RWPE2 (cell line): ENCODE measurements at regions not wholly inside any gene's neighbourhood (a gene's known extent, or its start where the extent isn't known, plus 50 kb on each side); places are given as distances from the start of the nearest gene placed in this dataset.

ENCODE experiments used
- ATAC-seq: fragments of 200-7000 bp; cut with Tn5 transposase; 3 replicates; pipeline ENCODE4 v1.9.1; 2021; ENCODE audit warnings: low read depth
- DNase-seq: peaks from one replicate; pipeline ENCODE4 v3.0.0-alpha.2; 2020; ENCODE audit warnings: low spot score
- H3K27ac ChIP-seq: fragments of 450-650 bp; 2 replicates; pipeline ENCODE4 v1.5.1; 2017; ENCODE audit warnings: mild to moderate bottlenecking; ENCODE audit not compliant: poor library complexity, severe bottlenecking
- H3K27me3 ChIP-seq: fragments of 250-450 bp; sonication (Bioruptor Pico); 2 replicates; pipeline ENCODE4 v1.5.1; 2021; ENCODE audit warnings: mild to moderate bottlenecking, moderate library complexity; ENCODE audit not compliant: insufficient read depth, poor library complexity, severe bottlenecking
- H3K36me3 ChIP-seq: fragments of 250-450 bp; sonication (Bioruptor Pico); 2 replicates; pipeline ENCODE4 v1.5.1; 2020; ENCODE audit warnings: low read depth, mild to moderate bottlenecking, moderate library complexity
- H3K4me1 ChIP-seq: fragments of 250-450 bp; sonication (Bioruptor Pico); 2 replicates; pipeline ENCODE4 v1.5.1; 2021; ENCODE audit warnings: mild to moderate bottlenecking, moderate library complexity; ENCODE audit not compliant: insufficient read depth, poor library complexity, severe bottlenecking
- H3K4me3 ChIP-seq: fragments of 250-450 bp; sonication (Bioruptor Pico); 2 replicates; pipeline ENCODE4 v1.5.1; 2021; ENCODE audit warnings: mild to moderate bottlenecking, moderate library complexity; ENCODE audit not compliant: severe bottlenecking
- H3K9me3 ChIP-seq: fragments of 250-450 bp; sonication (Bioruptor Pico); 2 replicates; pipeline ENCODE4 v1.5.1; 2021; ENCODE audit warnings: mild to moderate bottlenecking, moderate library complexity; ENCODE audit not compliant: severe bottlenecking
- TF ChIP-seq, protein P1 (sequence below): fragments of 450-650 bp; IDR thresholded peaks from one replicate; pipeline ENCODE4 v1.5.1; 2017; ENCODE audit warnings: mild to moderate bottlenecking, moderate library complexity; ENCODE audit not compliant: poor library complexity, severe bottlenecking

DNA sequence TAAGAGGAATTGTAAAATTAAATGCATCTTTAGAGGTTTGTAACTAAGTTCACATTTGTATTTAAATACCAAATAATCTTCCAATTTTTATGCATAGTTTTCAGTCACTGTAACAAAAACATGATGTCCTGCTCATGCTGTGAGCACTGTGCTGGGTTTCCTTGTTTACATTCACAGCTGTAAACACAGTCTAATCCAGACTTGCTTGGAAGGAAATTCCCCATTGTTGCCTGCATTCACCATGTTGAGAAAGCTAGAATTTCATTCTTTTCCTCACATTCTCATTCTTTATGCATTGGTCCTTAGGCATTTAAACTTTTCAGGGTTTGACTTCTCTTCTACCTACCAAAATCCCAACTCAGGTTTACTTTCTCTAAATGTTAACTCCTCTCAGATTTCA, 242.0 kb upstream of the TBX18 start:
- TF ChIP-seq, protein P1, sequence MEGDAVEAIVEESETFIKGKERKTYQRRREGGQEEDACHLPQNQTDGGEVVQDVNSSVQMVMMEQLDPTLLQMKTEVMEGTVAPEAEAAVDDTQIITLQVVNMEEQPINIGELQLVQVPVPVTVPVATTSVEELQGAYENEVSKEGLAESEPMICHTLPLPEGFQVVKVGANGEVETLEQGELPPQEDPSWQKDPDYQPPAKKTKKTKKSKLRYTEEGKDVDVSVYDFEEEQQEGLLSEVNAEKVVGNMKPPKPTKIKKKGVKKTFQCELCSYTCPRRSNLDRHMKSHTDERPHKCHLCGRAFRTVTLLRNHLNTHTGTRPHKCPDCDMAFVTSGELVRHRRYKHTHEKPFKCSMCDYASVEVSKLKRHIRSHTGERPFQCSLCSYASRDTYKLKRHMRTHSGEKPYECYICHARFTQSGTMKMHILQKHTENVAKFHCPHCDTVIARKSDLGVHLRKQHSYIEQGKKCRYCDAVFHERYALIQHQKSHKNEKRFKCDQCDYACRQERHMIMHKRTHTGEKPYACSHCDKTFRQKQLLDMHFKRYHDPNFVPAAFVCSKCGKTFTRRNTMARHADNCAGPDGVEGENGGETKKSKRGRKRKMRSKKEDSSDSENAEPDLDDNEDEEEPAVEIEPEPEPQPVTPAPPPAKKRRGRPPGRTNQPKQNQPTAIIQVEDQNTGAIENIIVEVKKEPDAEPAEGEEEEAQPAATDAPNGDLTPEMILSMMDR = no peak
- Histone ChIP-seq H3K27ac (no peak overlapping the region), H3K27me3 (no peaks in the 10 kb centered on the region), H3K36me3 (no peaks in the 10 kb centered on the region), H3K9me3 (no peaks in the 10 kb centered on the region), H3K4me3 (no peak overlapping the region), H3K4me1 (no peaks in the 10 kb centered on the region)
- no peak for ATAC-seq
- DNase-seq = no peak

DNA sequence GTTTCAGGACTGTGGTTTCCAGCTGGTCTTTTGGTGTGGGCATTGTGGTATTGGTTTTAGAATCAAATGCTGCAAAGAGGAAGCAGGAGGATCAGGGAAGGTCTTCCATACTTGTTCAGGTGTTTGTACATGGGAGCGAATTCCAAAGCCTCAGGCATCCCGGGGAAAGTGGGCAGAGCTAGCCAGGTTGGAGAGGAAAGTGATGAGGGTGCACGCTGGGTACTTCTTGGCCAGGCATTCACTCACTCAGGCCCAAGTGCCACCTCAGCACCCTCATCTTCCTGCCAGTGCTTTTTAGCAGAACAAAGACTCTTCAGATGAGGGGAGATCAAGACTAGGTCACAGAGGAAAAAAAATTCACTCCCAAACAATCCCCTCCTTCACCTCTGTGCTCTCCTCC, 241.1 kb upstream of the TBX18 start:
- no peak for ATAC-seq
- no peaks in the 10 kb centered on the region for H3K4me1 ChIP-seq
- no peak for DNase-seq
- H3K9me3 ChIP-seq = no peaks in the 10 kb centered on the region
- no peak overlapping the region for H3K4me3 ChIP-seq
- TF ChIP-seq, protein P1 = no peak
- no peaks in the 10 kb centered on the region for H3K27me3 ChIP-seq
- H3K36me3 ChIP-seq = no peaks in the 10 kb centered on the region
- H3K27ac ChIP-seq = no peak overlapping the region

DNA sequence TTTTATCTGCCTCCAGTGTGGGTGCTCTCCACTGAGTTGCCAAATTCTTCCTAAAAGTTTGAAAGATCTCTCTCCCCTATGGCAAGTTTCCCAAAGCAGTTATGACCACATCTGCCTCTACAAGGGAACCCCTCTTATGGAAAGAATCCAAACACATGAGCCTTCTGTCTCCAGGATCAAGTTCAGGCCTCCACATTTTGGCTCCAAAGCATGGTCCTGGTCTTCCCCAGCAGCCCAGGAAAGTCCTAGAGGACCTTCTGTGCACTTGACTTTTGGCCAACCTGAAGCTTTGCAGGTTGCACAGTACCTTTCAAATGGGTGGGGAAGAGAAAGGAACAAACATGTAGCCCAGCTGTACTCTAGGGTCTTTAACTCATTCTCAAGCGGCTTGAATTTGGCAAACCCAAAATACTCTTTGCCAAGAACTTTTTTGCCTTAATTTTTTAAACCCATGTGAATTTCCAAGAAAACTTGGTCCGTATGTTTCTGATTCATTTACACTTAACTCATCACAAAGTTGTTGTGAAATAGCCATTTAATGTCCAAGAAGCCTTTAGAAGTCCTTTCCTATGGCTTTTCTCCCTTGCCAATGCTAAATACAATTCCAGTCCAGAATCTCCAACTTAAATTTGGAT, 240.1 kb upstream of the TBX18 start:
- H3K27ac ChIP-seq = no peak overlapping the region
- TF ChIP-seq, protein P1 = no peak
- no peaks in the 10 kb centered on the region for H3K9me3 ChIP-seq
- DNase-seq (no peak), ATAC-seq (no peak)
- H3K4me1 ChIP-seq = no peaks in the 10 kb centered on the region
- no peaks in the 10 kb centered on the region for H3K27me3 ChIP-seq
- H3K4me3 ChIP-seq = no peak overlapping the region
- no peaks in the 10 kb centered on the region for H3K36me3 ChIP-seq

DNA sequence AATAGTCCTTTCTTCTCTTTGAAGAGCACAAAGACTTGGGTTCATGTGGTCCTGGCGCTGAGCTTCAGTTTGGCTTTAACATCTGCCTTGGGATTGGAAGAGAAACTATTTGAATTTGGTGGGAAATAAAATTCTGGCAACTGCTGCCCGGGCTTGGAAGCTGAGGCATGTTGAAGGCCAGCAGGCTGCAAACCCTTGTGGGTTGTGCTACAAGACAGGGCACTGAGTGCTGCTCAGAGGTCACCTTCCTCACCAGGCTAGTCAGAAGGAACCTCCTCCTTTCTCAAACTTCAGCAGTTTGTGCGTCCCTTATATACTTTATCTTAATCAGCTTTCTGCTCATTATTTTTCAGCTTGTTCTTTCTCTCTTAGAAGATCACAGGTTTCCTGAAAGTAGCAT, 238.4 kb upstream of the TBX18 start:
- ATAC-seq = no peak
- no peaks in the 10 kb centered on the region for H3K9me3 ChIP-seq
- H3K4me1 ChIP-seq = no peaks in the 10 kb centered on the region
- no peak for DNase-seq
- no peak overlapping the region for H3K27ac ChIP-seq
- H3K4me3 ChIP-seq = no peak overlapping the region
- TF ChIP-seq, protein P1 = no peak
- H3K36me3 ChIP-seq = no peaks in the 10 kb centered on the region
- no peaks in the 10 kb centered on the region for H3K27me3 ChIP-seq

DNA sequence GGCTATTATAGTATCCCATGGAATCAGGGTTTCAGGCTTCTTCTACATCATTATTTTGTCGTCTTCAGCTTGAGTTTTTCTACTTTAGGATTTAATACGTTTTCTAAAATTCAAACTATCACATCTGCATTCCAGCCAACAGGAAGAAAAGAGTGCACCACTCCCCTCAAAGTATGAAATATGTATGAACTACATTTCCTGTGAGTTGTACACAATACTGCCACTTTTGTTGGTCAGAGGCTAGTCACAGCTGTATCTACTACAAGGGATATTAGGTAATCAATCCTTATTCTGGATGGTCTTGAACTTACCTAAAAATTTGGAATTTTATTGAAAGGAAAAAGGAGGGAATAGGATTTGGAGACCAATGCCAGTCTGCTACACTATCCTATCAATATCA, 235.6 kb upstream of the TBX18 start:
- no peak for ATAC-seq
- TF ChIP-seq, protein P1 = no peak
- no peak overlapping the region for H3K27ac ChIP-seq

More for the DNA sequence above, 235.6 kb upstream of the TBX18 start:
- Histone ChIP-seq H3K27me3 (no peaks in the 10 kb centered on the region), H3K4me3 (no peak overlapping the region), H3K9me3 (no peaks in the 10 kb centered on the region), H3K4me1 (no peaks in the 10 kb centered on the region), H3K36me3 (no peaks in the 10 kb centered on the region)
- DNase-seq = no peak
